Right ventricle myocardium inferior (tissue), 1 donor: ENCODE measurements at regions not wholly inside any gene's neighbourhood (a gene's known extent, or its start where the extent isn't known, plus 50 kb on each side); places are given as distances from the start of the nearest gene placed in this dataset.

Experiments used
- ATAC-seq: fragments of 200-7000 bp; cut with Tn5 transposase; one replicate; pipeline ENCODE4 v1.9.1; 2020; ENCODE audit warnings: mild to moderate bottlenecking, moderate library complexity
- DNase-seq: peaks from one replicate; pipeline ENCODE4 v3.0.0; 2021; ENCODE audit errors: missing footprints
- intact Hi-C: fragments of 100-400 bp; cut with DNase I; formaldehyde crosslinking; loops from one replicate; pipeline ENCODE4 v1.11.0; 2022
- donor health status: DM: no; HTN: yes; CAD: no; lungs with severe emphysema.

- DNase-seq: no peak
- no peak for ATAC-seq
- intact Hi-C loops: no loop called here
Measured at GRCh38 chr2:220051716-220052115, 424.3 kb downstream of the SLC4A3 start.

- intact Hi-C loops: no loop called here
- no peak for ATAC-seq
- no peak for DNase-seq
Measured at GRCh38 chr2:220053919-220054318, 426.5 kb downstream of the SLC4A3 start.

GRCh38 chr2:220057391-220057790, 430.0 kb downstream of the SLC4A3 start:
- no peak for ATAC-seq
- DNase-seq: no peak

GRCh38 chr2:220057916-220058315, 430.5 kb downstream of the SLC4A3 start:
- no peak for DNase-seq
- no peak for ATAC-seq
- intact Hi-C loops: no loop called here

More at GRCh38 chr2:220057391-220057790, 430.0 kb downstream of the SLC4A3 start:
- intact Hi-C loops: no loop called here

GRCh38 chr2:220064111-220065030, 436.9 kb downstream of the SLC4A3 start:
- ATAC-seq (no peak), DNase-seq (no peak)
- intact Hi-C loops: no loop called here

- intact Hi-C loops: no loop called here
- DNase-seq (no peak), ATAC-seq (no peak)
Measured at GRCh38 chr2:220065581-220065980, 438.2 kb downstream of the SLC4A3 start.

GRCh38 chr2:220068846-220069245, 441.4 kb downstream of the SLC4A3 start:
- no peak for ATAC-seq
- DNase-seq: no peak
- intact Hi-C loops: no loop called here

- intact Hi-C loops: no loop called here
- no peak for ATAC-seq
- DNase-seq: no peak
Measured at GRCh38 chr2:220070349-220070748, 442.9 kb downstream of the SLC4A3 start.

GRCh38 chr2:220071696-220072095, 444.3 kb downstream of the SLC4A3 start:
- intact Hi-C loops: no loop called here
- no peak for DNase-seq
- ATAC-seq: no peak

GRCh38 chr2:220072669-220073220, 445.3 kb downstream of the SLC4A3 start:
- ATAC-seq (no peak), DNase-seq (no peak)
- intact Hi-C loops: no loop called here

GRCh38 chr2:220075835-220076234, 448.4 kb downstream of the SLC4A3 start:
- ATAC-seq: no peak
- intact Hi-C loops: no loop called here

GRCh38 chr2:220076734-220077133, 449.3 kb downstream of the SLC4A3 start:
- intact Hi-C loops: no loop called here
- ATAC-seq (peak; percentile 91), DNase-seq (no peak)

More at GRCh38 chr2:220075835-220076234, 448.4 kb downstream of the SLC4A3 start:
- no peak for DNase-seq

- intact Hi-C loops: no loop called here
- ATAC-seq (peak; percentile 41), DNase-seq (no peak)
Measured at GRCh38 chr2:220077488-220077887, 450.1 kb downstream of the SLC4A3 start.

GRCh38 chr2:220078439-220078838, 451.0 kb downstream of the SLC4A3 start:
- DNase-seq: no peak

GRCh38 chr2:220079595-220079994, 452.2 kb downstream of the SLC4A3 start:
- intact Hi-C loops: no loop called here
- DNase-seq (no peak), ATAC-seq (no peak)

More at GRCh38 chr2:220078439-220078838, 451.0 kb downstream of the SLC4A3 start:
- peak; percentile 58 for ATAC-seq
- intact Hi-C loops: no loop called here

- intact Hi-C loops: no loop called here
- ATAC-seq (no peak), DNase-seq (no peak)
Measured at GRCh38 chr2:220081171-220081570, 453.7 kb downstream of the SLC4A3 start.

GRCh38 chr2:220090050-220090449, 462.6 kb downstream of the SLC4A3 start:
- intact Hi-C loops: no loop called here
- no peak for ATAC-seq

GRCh38 chr2:220096406-220096805, 469.0 kb downstream of the SLC4A3 start:
- DNase-seq: no peak
- ATAC-seq: no peak
- intact Hi-C loops: no loop called here

More at GRCh38 chr2:220090050-220090449, 462.6 kb downstream of the SLC4A3 start:
- DNase-seq: no peak

GRCh38 chr2:220101980-220102379, 474.6 kb downstream of the SLC4A3 start:
- ATAC-seq: no peak
- no peak for DNase-seq
- intact Hi-C loops: loop anchor here (10.0 kb wide), 1 partner anchor 1473 kb away; the partner anchor contains the start of gene EPHA4

GRCh38 chr2:220103596-220103995, 476.2 kb downstream of the SLC4A3 start:
- ATAC-seq (no peak), DNase-seq (no peak)
- intact Hi-C loops: loop anchor here (10.0 kb wide), 1 partner anchor 1471 kb away; the partner anchor contains the start of gene EPHA4
